Transverse colon (tissue), 3 donors: ENCODE measurements at regions not wholly inside any gene's neighbourhood (a gene's known extent, or its start where the extent isn't known, plus 50 kb on each side); places are given as distances from the start of the nearest gene placed in this dataset.

Source experiments
- EP300 ChIP-seq: sonication (generic); formaldehyde crosslinking; IDR thresholded peaks from one replicate; pipeline ENCODE4 v1.6.1; 2017; ENCODE audit warnings: antibody characterized with exemption, low read depth
- POLR2A ChIP-seq: fragments of 450-650 bp; IDR thresholded peaks from one replicate; pipeline ENCODE4 v1.6.1; 2016; ENCODE audit warnings: antibody characterized with exemption, mild to moderate bottlenecking, moderate library complexity
- TF ChIP-seq, protein P1 (sequence below), 5 experiments: fragments of 200-600 bp in 3 of 5; fragments of 450-650 bp in 2 of 5; sonication (generic) in 3 of 5; IDR thresholded peaks; 1 replicate in 2 of 5; 2 replicates in 3 of 5; pipeline ENCODE4 v1.5.1; 2016 to 2017; ENCODE audit warnings: antibody characterized with exemption in 5 of 5, inconsistent platforms in 3 of 5, mild to moderate bottlenecking in 2 of 5, moderate library complexity in 1 of 5

- TF ChIP-seq, protein P1, sequence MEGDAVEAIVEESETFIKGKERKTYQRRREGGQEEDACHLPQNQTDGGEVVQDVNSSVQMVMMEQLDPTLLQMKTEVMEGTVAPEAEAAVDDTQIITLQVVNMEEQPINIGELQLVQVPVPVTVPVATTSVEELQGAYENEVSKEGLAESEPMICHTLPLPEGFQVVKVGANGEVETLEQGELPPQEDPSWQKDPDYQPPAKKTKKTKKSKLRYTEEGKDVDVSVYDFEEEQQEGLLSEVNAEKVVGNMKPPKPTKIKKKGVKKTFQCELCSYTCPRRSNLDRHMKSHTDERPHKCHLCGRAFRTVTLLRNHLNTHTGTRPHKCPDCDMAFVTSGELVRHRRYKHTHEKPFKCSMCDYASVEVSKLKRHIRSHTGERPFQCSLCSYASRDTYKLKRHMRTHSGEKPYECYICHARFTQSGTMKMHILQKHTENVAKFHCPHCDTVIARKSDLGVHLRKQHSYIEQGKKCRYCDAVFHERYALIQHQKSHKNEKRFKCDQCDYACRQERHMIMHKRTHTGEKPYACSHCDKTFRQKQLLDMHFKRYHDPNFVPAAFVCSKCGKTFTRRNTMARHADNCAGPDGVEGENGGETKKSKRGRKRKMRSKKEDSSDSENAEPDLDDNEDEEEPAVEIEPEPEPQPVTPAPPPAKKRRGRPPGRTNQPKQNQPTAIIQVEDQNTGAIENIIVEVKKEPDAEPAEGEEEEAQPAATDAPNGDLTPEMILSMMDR (IDR thresholded peaks at IDR 0.05): no peak
- TF ChIP-seq EP300: no peak
- TF ChIP-seq POLR2A: no peak
These were observed 105.4 kb upstream of the AKIRIN2 start for GRCh38 chr6:87807475-87807874.
